PC-9 (cell line): ENCODE measurements at regions not wholly inside any gene's neighbourhood (a gene's known extent, or its start where the extent isn't known, plus 50 kb on each side); places are given as distances from the start of the nearest gene placed in this dataset.

Source experiments
- BruUV-seq: library from RNA; stranded (reverse); fragments of 400-500 nt; replicated peaks from 2 replicates; lab custom pipeline; 2021; lab: Mats Ljungman, UMichigan
- CTCF ChIA-PET: fragments of 300-600 bp; sonication (Branson Sonifier 250); formaldehyde crosslinking; loops from one replicate; lab custom pipeline; 2022; ENCODE audit warnings: antibody characterized with exemption; lab: Charles Lee
- POLR2A ChIA-PET: fragments of 300-600 bp; sonication (Branson Sonifier 250); formaldehyde crosslinking; loops from one replicate; lab custom pipeline; 2022; ENCODE audit warnings: antibody characterized with exemption; ENCODE audit not compliant: unreplicated experiment; lab: Charles Lee
- DNase-seq, 2 experiments: peaks; one replicate each; pipeline versions ENCODE4 v3.0.0 to v3.0.0-alpha.2; 2015 to 2022; ENCODE audit warnings: mixed read lengths in 1 of 2
- H2AFZ ChIP-seq: fragments of 200-600 bp; sonication (generic); 2 replicates; pipeline ENCODE4 v1.8.1; 2017; ENCODE audit warnings: antibody characterized with exemption
- H3F3A ChIP-seq: fragments of 200-600 bp; sonication (generic); 2 replicates; pipeline ENCODE4 v1.8.1; 2017; ENCODE audit warnings: antibody characterized with exemption, mild to moderate bottlenecking, low read depth; ENCODE audit not compliant: insufficient read depth
- H3K27ac ChIP-seq: fragments of 200-600 bp; sonication (generic); 2 replicates; pipeline ENCODE4 v1.6.1; 2016; ENCODE audit warnings: mixed run types
- H3K27me3 ChIP-seq: fragments of 200-600 bp; sonication (generic); 2 replicates; pipeline ENCODE4 v1.6.1; 2016; ENCODE audit warnings: low read depth, mixed run types; ENCODE audit not compliant: insufficient read depth
- H3K36me3 ChIP-seq: fragments of 200-600 bp; sonication (generic); 2 replicates; pipeline ENCODE4 v1.6.1; 2016; ENCODE audit warnings: low read depth, mixed run types
- H3K4me1 ChIP-seq: fragments of 200-600 bp; sonication (generic); replicated peaks from 2 replicates; pipeline ENCODE4 v1.6.1; 2016; ENCODE audit warnings: mixed run types; ENCODE audit not compliant: insufficient read depth
- H3K4me2 ChIP-seq: fragments of 200-600 bp; sonication (generic); 2 replicates; pipeline ENCODE4 v1.6.1; 2017; ENCODE audit warnings: mixed run types
- H3K4me3 ChIP-seq: fragments of 200-600 bp; sonication (generic); 2 replicates; pipeline ENCODE4 v1.6.1; 2016; ENCODE audit warnings: mixed run types
- H3K79me2 ChIP-seq: fragments of 200-600 bp; sonication (generic); 2 replicates; pipeline ENCODE4 v1.6.1; 2017; ENCODE audit warnings: low read depth, mixed run types
- H3K9me2 ChIP-seq: fragments of 200-600 bp; sonication (generic); 2 replicates; pipeline ENCODE4 v1.8.1; 2017; ENCODE audit warnings: mild to moderate bottlenecking; ENCODE audit not compliant: insufficient read depth
- H3K9me3 ChIP-seq: fragments of 200-600 bp; sonication (generic); 2 replicates; pipeline ENCODE4 v1.8.1; 2016; ENCODE audit warnings: low read depth; ENCODE audit not compliant: insufficient read depth
- H4K20me1 ChIP-seq: fragments of 200-600 bp; sonication (generic); 2 replicates; pipeline ENCODE4 v1.8.1; 2017; ENCODE audit not compliant: insufficient read depth
- EZH2 ChIP-seq: fragments of 200-600 bp; sonication (generic); IDR thresholded peaks from 2 replicates; pipeline ENCODE4 v1.8.0; 2017; ENCODE audit warnings: antibody characterized with exemption, low read depth
- intact Hi-C: fragments of 100-400 bp; cut with micrococcal nuclease; formaldehyde crosslinking; loops from one replicate; pipeline ENCODE4 v1.10.0; 2022; ENCODE audit not compliant: unreplicated experiment
- TF ChIP-seq, protein P1 (sequence below): fragments of 200-600 bp; sonication (generic); conservative IDR thresholded peaks from 2 replicates; pipeline ENCODE4 v1.6.1; 2017; ENCODE audit warnings: mixed run types, antibody characterized with exemption, mild to moderate bottlenecking, moderate library complexity

GRCh38 chr6:84816741-84817140 lies 52.3 kb upstream of the TBX18 start:
- Histone ChIP-seq H3K4me1 (no peaks in the 10 kb centered on the region), H3K9me2 (no peaks in the 10 kb centered on the region), H3K4me3 (no peak overlapping the region), H3F3A (no peaks in the 10 kb centered on the region), H3K36me3 (no peaks in the 10 kb centered on the region), H4K20me1 (no peaks in the 10 kb centered on the region), H3K27me3 (no peaks in the 10 kb centered on the region), H3K79me2 (no peaks in the 10 kb centered on the region), H3K9me3 (no peaks in the 10 kb centered on the region), H3K27ac (no peak overlapping the region), H2AFZ (no peak overlapping the region), H3K4me2 (no peak overlapping the region)
- TF ChIP-seq, protein P1, sequence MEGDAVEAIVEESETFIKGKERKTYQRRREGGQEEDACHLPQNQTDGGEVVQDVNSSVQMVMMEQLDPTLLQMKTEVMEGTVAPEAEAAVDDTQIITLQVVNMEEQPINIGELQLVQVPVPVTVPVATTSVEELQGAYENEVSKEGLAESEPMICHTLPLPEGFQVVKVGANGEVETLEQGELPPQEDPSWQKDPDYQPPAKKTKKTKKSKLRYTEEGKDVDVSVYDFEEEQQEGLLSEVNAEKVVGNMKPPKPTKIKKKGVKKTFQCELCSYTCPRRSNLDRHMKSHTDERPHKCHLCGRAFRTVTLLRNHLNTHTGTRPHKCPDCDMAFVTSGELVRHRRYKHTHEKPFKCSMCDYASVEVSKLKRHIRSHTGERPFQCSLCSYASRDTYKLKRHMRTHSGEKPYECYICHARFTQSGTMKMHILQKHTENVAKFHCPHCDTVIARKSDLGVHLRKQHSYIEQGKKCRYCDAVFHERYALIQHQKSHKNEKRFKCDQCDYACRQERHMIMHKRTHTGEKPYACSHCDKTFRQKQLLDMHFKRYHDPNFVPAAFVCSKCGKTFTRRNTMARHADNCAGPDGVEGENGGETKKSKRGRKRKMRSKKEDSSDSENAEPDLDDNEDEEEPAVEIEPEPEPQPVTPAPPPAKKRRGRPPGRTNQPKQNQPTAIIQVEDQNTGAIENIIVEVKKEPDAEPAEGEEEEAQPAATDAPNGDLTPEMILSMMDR: no peak
- no peak for TF ChIP-seq EZH2
- no TSS peak for BruUV-seq
- ChIA-PET CTCF (no interaction called here), POLR2A (no interaction called here)
- intact Hi-C loops: no loop called here
- no peak for DNase-seq

GRCh38 chr6:84815896-84816735 lies 51.7 kb upstream of the TBX18 start:
- H2AFZ ChIP-seq: no peak overlapping the region
- no peaks in the 10 kb centered on the region for H3K9me3 ChIP-seq
- intact Hi-C loops: no loop called here
- H3K4me3 ChIP-seq: no peak overlapping the region
- no peak overlapping the region for H3K4me2 ChIP-seq
- BruUV-seq: no TSS peak
- H3K9me2 ChIP-seq: no peaks in the 10 kb centered on the region
- H3K27ac ChIP-seq: no peak overlapping the region
- no peaks in the 10 kb centered on the region for H3K36me3 ChIP-seq
- ChIA-PET CTCF (no interaction called here), POLR2A (no interaction called here)
- TF ChIP-seq EZH2: no peak
- TF ChIP-seq, protein P1: no peak
- no peaks in the 10 kb centered on the region for H4K20me1 ChIP-seq
- no peaks in the 10 kb centered on the region for H3K27me3 ChIP-seq
- DNase-seq: no peak
- H3K79me2 ChIP-seq: no peaks in the 10 kb centered on the region
- no peaks in the 10 kb centered on the region for H3K4me1 ChIP-seq
- no peaks in the 10 kb centered on the region for H3F3A ChIP-seq
